H9 (cell line): ENCODE measurements at regions not wholly inside any gene's neighbourhood (a gene's known extent, or its start where the extent isn't known, plus 50 kb on each side); places are given as distances from the start of the nearest gene placed in this dataset.

ENCODE experiments used
- DNase-seq: peaks from one replicate; pipeline ENCODE4 v3.0.0-alpha.2; 2017
- H2AFZ ChIP-seq: one replicate; pipeline ENCODE4 v1.6.1; 2013; ENCODE audit warnings: mild to moderate bottlenecking, low read length, control low read depth, moderate library complexity
- H2AK5ac ChIP-seq: 2 replicates; pipeline ENCODE4 v1.6.1; 2013; ENCODE audit warnings: low read length, control low read depth, mixed read lengths; ENCODE audit not compliant: insufficient read length
- H2BK120ac ChIP-seq: one replicate; pipeline ENCODE4 v1.6.1; 2013; ENCODE audit warnings: low read depth, mild to moderate bottlenecking, low read length, control low read depth, inconsistent platforms; ENCODE audit not compliant: poor library complexity, severe bottlenecking
- H2BK12ac ChIP-seq: 2 replicates; pipeline ENCODE4 v1.6.1; 2013; ENCODE audit warnings: low read length, control low read depth, mixed read lengths, low read depth; ENCODE audit not compliant: insufficient read length
- H2BK15ac ChIP-seq: 2 replicates; pipeline ENCODE4 v1.6.1; 2013; ENCODE audit warnings: low read depth, low read length, control low read depth
- H2BK20ac ChIP-seq: one replicate; pipeline ENCODE4 v1.6.1; 2013; ENCODE audit warnings: low read depth, mild to moderate bottlenecking, low read length, control low read depth, inconsistent platforms; ENCODE audit not compliant: poor library complexity, severe bottlenecking
- H2BK5ac ChIP-seq: 2 replicates; pipeline ENCODE4 v1.6.1; 2013; ENCODE audit warnings: low read length, control low read depth, mixed read lengths; ENCODE audit not compliant: insufficient read length
- H3K14ac ChIP-seq: 2 replicates; pipeline ENCODE4 v1.6.1; 2013; ENCODE audit warnings: low read length, control low read depth; ENCODE audit not compliant: insufficient read depth
- H3K18ac ChIP-seq: 2 replicates; pipeline ENCODE4 v1.6.1; 2013; ENCODE audit warnings: low read depth, mild to moderate bottlenecking, mixed read lengths, low read length, control low read depth; ENCODE audit not compliant: insufficient read length
- H3K23ac ChIP-seq: 2 replicates; pipeline ENCODE4 v1.6.1; 2013; ENCODE audit warnings: low read length, control low read depth, mixed read lengths, low read depth; ENCODE audit not compliant: insufficient read length
- H3K23me2 ChIP-seq: 2 replicates; pipeline ENCODE4 v1.6.1; 2013; ENCODE audit warnings: low read depth, mild to moderate bottlenecking, mixed read lengths, low read length, control low read depth; ENCODE audit not compliant: insufficient read length, poor library complexity, severe bottlenecking
- H3K27ac ChIP-seq: 2 replicates; pipeline ENCODE4 v1.5.1; 2013; ENCODE audit warnings: low read length, control low read depth, mixed read lengths, low read depth; ENCODE audit not compliant: insufficient read length
- H3K27me3 ChIP-seq: 2 replicates; pipeline ENCODE4 v1.6.1; 2013; ENCODE audit warnings: low read length, control low read depth, inconsistent platforms; ENCODE audit not compliant: insufficient read depth
- H3K4ac ChIP-seq: 2 replicates; pipeline ENCODE4 v1.6.1; 2013; ENCODE audit warnings: low read depth, mild to moderate bottlenecking, control low read depth, inconsistent platforms, low read length, moderate library complexity
- H3K4me1 ChIP-seq: 2 replicates; pipeline ENCODE4 v1.6.1; 2013; ENCODE audit warnings: low read length, control low read depth, inconsistent platforms; ENCODE audit not compliant: insufficient read depth
- H3K4me2 ChIP-seq: 2 replicates; pipeline ENCODE4 v1.6.1; 2013; ENCODE audit warnings: low read length, control low read depth, mixed read lengths; ENCODE audit not compliant: insufficient read length, insufficient read depth
- H3K56ac ChIP-seq: 2 replicates; pipeline ENCODE4 v1.6.1; 2013; ENCODE audit warnings: low read depth, mild to moderate bottlenecking, mixed read lengths, low read length, control low read depth; ENCODE audit not compliant: insufficient read length
- H3K79me1 ChIP-seq: 2 replicates; pipeline ENCODE4 v1.6.1; 2013; ENCODE audit warnings: low read depth, mild to moderate bottlenecking, moderate library complexity, low read length, control low read depth, inconsistent platforms; ENCODE audit not compliant: insufficient read depth, poor library complexity, severe bottlenecking
- H3K79me2 ChIP-seq: 2 replicates; pipeline ENCODE4 v1.6.1; 2013; ENCODE audit warnings: low read length, control low read depth, inconsistent platforms; ENCODE audit not compliant: insufficient read depth
- H3K9ac ChIP-seq: 2 replicates; pipeline ENCODE4 v1.6.1; 2013; ENCODE audit warnings: low read length, control low read depth, mixed read lengths; ENCODE audit not compliant: insufficient read length; ENCODE audit errors: extremely low read depth
- H3K9me3 ChIP-seq: one replicate; pipeline ENCODE4 v1.6.1; 2013; ENCODE audit warnings: low read depth, low read length, inconsistent platforms; ENCODE audit not compliant: control insufficient read depth
- H3T11ph ChIP-seq: one replicate; pipeline ENCODE4 v1.6.1; 2013; ENCODE audit warnings: mild to moderate bottlenecking, low read length, control low read depth, inconsistent platforms
- H4K20me1 ChIP-seq: one replicate; pipeline ENCODE4 v1.6.1; 2013; ENCODE audit not compliant: control insufficient read depth, insufficient read length, insufficient read depth
- H4K5ac ChIP-seq: 2 replicates; pipeline ENCODE4 v1.6.1; 2013; ENCODE audit warnings: low read depth, mild to moderate bottlenecking, mixed read lengths, low read length, control low read depth; ENCODE audit not compliant: insufficient read length
- H4K8ac ChIP-seq: replicated peaks from 2 replicates; pipeline ENCODE4 v1.6.1; 2013; ENCODE audit warnings: low read length, control low read depth, mixed read lengths, low read depth; ENCODE audit not compliant: insufficient read length
- H4K91ac ChIP-seq: 2 replicates; pipeline ENCODE4 v1.6.1; 2013; ENCODE audit warnings: low read depth, mild to moderate bottlenecking, moderate library complexity, mixed read lengths, low read length, control low read depth; ENCODE audit not compliant: insufficient read length
- H3K27ac Mint-ChIP-seq, 3 experiments: 2 replicates in 2 of 3; 3 replicates in 1 of 3; pipeline ENCODE4 v1.8.0; 2020 to 2021; ENCODE audit warnings: mixed read lengths in 3 of 3, mild to moderate bottlenecking in 1 of 3, moderate library complexity in 1 of 3
- H3K27me3 Mint-ChIP-seq: 2 replicates; pipeline ENCODE4 v1.8.0; 2021; ENCODE audit warnings: low read depth, mild to moderate bottlenecking, moderate library complexity, mixed read lengths
- H3K36me3 Mint-ChIP-seq, 3 experiments: 2 replicates in 2 of 3; 3 replicates in 1 of 3; pipeline ENCODE4 v1.8.0; 2020 to 2021; ENCODE audit warnings: low read depth in 3 of 3, mixed read lengths in 3 of 3; ENCODE audit not compliant: insufficient read depth in 1 of 3
- H3K4me1 Mint-ChIP-seq, 2 experiments: 2 replicates each; pipeline ENCODE4 v1.8.0; 2020; ENCODE audit warnings: mixed read lengths in 2 of 2
- H3K4me3 Mint-ChIP-seq, 2 experiments: 2 replicates in 1 of 2; 3 replicates in 1 of 2; pipeline ENCODE4 v1.8.0; 2020 to 2021; ENCODE audit warnings: mild to moderate bottlenecking in 2 of 2, mixed read lengths in 2 of 2, moderate library complexity in 1 of 2
- H3K9me3 Mint-ChIP-seq, 2 experiments: 2 replicates in 1 of 2; 3 replicates in 1 of 2; pipeline ENCODE4 v1.8.0; 2020; ENCODE audit warnings: mild to moderate bottlenecking in 2 of 2, mixed read lengths in 2 of 2, moderate library complexity in 1 of 2
- CTCF ChIP-seq: fragments of 200-600 bp; sonication (generic); conservative IDR thresholded peaks from 3 replicates; pipeline ENCODE4 v1.8.0; 2021; ENCODE audit warnings: antibody characterized with exemption, mild to moderate bottlenecking

GRCh38 chr2:79272616-79273015 lies 113.1 kb upstream of the REG3A start:
- Histone ChIP-seq H3K4me2 (no peak overlapping the region), H3K14ac (no peak overlapping the region), H3K79me2 (no peaks in the 10 kb centered on the region), H3K18ac (no peak overlapping the region), H3T11ph (no peak overlapping the region), H2BK12ac (no peak overlapping the region), H2BK20ac (no peak overlapping the region), H2BK15ac (no peak overlapping the region), H3K27ac (no peak overlapping the region), H2BK120ac (no peak overlapping the region), H3K79me1 (no peaks in the 10 kb centered on the region), H4K5ac (no peak overlapping the region), H3K9me3 (no peaks in the 10 kb centered on the region), H2BK5ac (no peak overlapping the region), H4K91ac (no peak overlapping the region), H3K23ac (no peak overlapping the region), H3K23me2 (no peaks in the 10 kb centered on the region), H3K27me3 (no peaks in the 10 kb centered on the region), H3K4ac (no peak overlapping the region), H3K4me1 (peaks cover 2% of the 10 kb centered on the region), H3K9ac (no peak overlapping the region), H2AFZ (no peak overlapping the region), H4K8ac (no peak overlapping the region), H3K56ac (no peak overlapping the region), H2AK5ac (no peak overlapping the region), H4K20me1 (no peaks in the 10 kb centered on the region)
- Mint-ChIP-seq H3K4me1 (peaks cover 20 to 21% of the 10 kb centered on the region in 2 experiments), H3K27ac (no peak overlapping the region), H3K36me3 (peaks cover 0 to 10% (median 4%) of the 10 kb centered on the region in 3 experiments; a peak in 3 of 7 replicates), H3K27me3 (no peaks in the 10 kb centered on the region), H3K4me3 (no peak overlapping the region), H3K9me3 (peaks cover 10 to 21% of the 10 kb centered on the region in 2 experiments)
- no peak for DNase-seq
- no peak for TF ChIP-seq CTCF
